Limb (tissue), 2 donors: ENCODE measurements at regions not wholly inside any gene's neighbourhood (a gene's known extent, or its start where the extent isn't known, plus 50 kb on each side); places are given as distances from the start of the nearest gene placed in this dataset.
"Not testable (repeated sequence)": the region's sequence is repeated elsewhere in the genome, so short reads cannot be mapped to it uniquely, and the experiment has no call there.

Experiments
- DNase-seq, 2 donors: peaks; one replicate each; pipeline ENCODE4 v3.0.0-alpha.2; 2016; ENCODE audit errors: extremely low spot score in 2 of 2

- no peak for DNase-seq
These were observed 148.5 kb upstream of the BEND6 start for GRCh38 chr6:56806368-56806767.

DNA sequence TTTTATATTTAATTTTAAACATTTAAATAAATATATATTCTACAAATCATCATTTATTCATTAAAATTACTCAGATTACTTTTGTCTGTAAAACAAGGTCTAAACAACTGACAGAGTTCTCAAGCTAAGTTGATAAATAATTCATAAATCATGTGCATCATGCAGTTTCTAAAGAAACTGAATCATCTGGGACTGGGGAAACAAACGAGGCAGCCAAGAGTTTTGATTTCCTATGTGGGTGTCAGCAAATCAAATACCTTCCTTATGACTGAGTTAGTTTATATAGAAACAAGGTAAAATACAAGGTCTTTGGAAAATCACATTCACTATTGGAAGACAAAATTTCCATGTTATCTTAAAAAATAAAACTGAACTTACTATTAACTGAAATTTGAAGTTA, 149.9 kb upstream of the BEND6 start:
- DNase-seq: no peak

DNA sequence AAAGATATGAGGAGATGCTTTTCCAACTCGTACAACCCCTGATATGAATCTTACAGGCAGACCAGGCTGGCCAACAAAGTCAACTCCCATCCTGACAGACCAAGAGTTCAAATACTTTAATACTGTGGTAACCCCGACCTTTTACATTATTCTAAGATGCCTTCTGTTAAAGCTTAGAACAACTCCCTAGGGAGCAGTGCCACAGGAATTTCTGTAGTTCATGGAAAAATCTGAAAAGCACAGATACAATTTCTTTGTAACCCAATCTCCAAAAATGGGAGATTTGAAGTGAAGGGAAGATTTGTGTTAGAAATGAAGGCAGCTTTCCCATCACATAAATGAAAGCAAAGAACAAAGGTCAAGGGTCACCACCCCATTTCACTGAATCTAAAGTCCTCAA, 151.3 kb upstream of the BEND6 start:
- no peak for DNase-seq

DNA sequence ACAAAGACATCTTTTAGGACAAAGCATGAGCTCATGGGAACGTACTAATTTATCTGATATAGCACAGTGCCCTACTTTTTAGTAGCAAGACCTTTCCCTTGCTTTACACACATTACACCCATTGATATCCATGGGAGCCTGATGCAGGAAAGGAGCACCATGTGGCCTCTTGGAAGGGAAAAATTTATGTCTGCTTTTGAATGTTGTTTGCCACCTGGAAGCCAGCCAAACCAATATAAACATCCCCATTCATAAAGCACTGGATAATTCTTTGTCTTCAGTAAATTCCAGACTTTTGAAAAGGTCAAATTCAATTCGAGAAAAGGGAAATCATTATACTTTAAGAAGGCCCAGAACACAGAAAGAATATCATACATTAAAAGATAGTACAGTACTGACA, 152.3 kb upstream of the BEND6 start:
- no peak for DNase-seq

GRCh38 chr6:56799989-56800388, 154.9 kb upstream of the BEND6 start:
- no peak for DNase-seq

- DNase-seq: no peak
These were observed 155.5 kb upstream of the DST start for GRCh38 chr6:56798163-56798562.

GRCh38 chr6:56796196-56796532, 153.5 kb upstream of the DST start:
- DNase-seq: no peak

GRCh38 chr6:56795466-56796195, 152.9 kb upstream of the DST start:
- no peak for DNase-seq

DNA sequence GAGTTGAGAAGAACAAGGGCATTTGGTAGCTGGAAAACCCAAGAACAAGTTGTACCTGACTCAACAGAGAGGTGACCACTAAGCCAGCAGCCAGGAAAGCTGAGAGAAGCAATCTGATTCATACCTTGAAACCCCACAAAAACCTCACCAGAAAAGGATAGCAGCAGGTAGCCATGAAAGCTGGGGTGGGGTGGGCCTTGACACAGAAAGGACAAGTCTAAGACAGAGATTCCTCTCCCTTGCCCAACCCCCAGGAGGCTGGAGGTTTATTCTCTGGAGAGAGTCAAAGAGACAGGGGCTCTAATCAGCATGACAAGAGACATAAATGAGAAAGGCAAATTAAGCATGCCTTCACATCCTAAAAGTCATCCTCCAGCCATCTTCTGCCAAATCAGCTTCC, 151.7 kb upstream of the DST start:
- DNase-seq: no peak

- DNase-seq: no peak
These were observed 151.2 kb upstream of the DST start for GRCh38 chr6:56793938-56794337.

- DNase-seq: no peak
These were observed 147.7 kb upstream of the DST start for GRCh38 chr6:56790414-56790813.

- no peak for DNase-seq
These were observed 147.2 kb upstream of the DST start for GRCh38 chr6:56789879-56790278.

DNA sequence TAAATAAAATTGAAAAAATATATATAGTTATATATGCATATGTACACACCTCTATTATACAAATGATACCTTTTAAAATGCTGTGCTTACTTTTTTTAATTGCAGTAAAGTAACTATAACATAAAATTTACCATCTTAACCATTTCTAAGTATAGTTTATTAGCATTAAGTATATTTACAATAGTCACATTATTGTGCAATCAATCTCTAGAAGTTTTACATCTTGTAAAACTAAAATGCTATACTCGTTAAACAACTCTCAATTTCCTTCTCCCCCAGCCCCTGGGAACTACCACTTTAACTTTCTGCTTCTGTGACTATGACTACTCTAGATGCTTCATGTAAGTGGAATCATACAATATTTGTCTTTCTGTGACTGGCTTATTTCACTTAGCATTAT, 146.7 kb upstream of the DST start:
- no peak for DNase-seq

DNA sequence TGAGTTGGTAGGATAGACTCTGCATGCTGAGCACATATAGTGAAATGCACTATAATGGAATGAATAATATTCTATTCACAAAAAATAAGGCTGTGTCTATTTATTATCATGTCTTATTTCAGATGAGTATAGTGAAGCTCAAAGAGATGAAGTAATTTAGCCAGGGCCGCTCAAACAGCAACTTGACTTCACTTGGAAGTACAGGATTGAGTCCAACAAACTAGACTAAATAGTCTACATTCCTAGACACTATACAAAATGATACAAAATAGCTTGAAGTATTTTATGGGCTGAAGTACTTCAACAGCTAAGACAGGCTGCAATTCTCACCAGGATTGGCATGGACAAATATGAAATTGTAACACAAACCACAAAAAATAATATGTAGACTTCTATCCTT, 144.5 kb upstream of the DST start:
- DNase-seq: no peak

DNA sequence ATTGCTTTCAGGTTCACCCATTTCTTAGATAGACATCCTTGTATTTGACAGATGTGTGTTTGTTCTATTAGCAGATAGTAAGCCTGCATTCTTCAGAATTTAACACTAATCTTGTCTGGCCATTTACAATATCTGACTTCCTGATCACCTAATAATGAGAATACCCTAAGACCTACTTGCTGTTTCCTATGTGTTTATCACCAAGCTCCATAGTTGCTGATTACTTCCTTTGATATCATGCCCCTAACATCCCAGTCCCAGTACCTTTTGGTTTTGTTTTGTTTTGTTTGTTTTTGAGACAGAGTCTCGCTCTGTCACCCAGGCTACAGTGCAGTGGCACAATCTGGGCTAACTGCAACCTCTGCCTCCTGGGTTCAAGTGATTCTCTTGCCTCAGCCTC, 143.6 kb upstream of the DST start:
- no peak for DNase-seq

DNA sequence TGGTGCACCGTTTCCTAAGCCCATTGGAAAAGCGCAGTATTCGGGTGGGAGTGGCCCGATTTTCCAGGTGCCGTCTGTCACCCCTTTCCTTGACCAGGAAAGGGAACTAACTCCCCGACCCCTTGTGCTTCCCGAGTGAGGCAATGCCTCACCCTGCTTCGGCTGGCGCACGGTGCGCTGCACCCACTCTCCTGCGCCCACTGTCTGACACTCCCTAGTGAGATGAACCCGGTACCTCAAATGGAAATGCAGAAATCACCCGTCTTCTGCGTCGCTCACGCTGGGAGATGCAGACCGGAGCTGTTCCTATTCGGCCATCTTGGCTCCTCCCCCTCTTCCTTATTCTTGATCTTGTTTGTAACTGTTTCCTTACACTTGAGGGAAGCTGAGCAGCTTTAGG, 142.8 kb upstream of the DST start:
- DNase-seq: not testable (repeated sequence)

GRCh38 chr6:56780109-56780508, 137.4 kb upstream of the DST start:
- not testable (repeated sequence) for DNase-seq

DNA sequence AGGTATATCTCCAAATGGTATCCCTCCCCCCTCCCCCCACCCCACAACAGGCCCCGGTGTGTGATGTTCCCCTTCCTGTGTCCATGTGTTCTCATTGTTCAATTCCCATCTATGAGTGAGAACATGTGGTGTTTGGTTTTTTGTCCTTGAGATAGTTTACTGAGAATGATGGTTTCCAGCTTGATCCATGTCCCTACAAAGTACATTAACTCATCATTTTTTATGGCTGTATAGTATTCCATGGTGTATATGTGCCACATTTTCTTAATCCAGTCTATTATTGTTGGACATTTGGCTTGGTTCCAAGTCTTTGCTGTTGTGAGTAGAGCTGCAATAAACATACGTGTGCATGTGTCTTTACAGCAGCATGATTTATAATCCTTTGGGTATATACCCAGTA, 135.8 kb upstream of the DST start:
- not testable (repeated sequence) for DNase-seq

- no peak for DNase-seq
These were observed 132.9 kb upstream of the DST start for GRCh38 chr6:56775498-56776166.

DNA sequence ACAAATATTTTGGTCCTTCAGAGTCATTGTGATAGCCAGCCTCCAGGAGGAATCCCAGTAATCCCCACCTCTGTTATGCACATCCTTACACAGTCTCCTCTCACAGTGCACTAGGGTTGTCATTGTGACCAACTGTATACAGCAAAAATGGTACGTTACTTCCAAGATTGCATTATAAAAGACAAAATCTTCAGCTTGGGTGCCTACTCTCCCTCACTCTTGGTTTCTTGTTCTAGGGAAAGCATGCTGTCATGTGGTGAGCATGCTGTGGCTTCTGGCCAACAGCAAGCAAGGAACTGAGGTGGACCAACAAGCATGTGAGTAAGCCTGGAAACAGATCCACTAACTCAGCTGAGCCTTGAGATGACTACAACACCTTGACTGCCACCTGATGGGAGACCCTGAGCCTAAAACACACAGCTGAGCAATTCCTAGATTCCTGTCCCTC, 130.1 kb upstream of the DST start:
- DNase-seq: no peak

GRCh38 chr6:56771929-56772607, 129.4 kb upstream of the DST start:
- no peak for DNase-seq

DNA sequence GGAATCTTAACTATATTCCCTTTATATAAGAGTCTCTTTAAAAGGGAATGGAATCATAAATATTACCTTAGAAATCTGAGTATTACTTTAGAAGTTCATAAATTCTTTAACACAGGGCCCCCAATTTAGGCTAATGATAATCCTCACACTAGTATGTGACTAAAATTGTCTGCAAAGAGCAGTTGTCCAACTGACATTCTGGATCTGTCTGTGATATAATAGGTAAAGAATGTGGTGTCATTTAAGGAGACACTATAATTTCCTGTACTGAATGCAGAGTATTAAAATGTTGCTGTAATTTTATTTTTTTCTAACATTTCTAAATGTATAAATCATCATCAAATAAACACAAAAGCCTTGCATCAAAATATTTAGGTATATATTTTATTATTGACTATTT, 128.5 kb upstream of the DST start:
- DNase-seq: no peak

DNA sequence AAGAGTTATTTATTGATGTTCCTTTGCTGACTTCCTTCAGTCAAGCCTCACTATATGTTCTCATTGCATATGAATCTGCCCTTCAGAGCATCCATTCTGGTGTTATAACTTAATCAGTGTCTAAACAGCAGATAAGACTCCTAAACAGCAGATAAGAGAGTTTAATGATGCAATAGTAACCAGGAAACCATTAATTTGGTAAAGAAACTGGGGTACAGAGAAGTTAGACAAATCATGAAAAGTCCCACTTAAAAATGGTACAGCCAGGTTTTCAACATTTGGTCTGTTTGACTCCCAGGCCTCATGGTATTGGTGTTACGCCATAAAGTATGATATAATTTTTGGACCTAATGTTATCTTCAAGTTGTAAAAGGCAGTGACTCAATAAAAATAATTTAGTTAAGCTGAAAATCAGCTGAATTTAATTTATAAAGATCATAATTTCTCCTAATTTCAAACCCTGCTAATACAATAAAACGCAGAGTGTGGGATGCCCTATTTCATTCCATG, 127.4 kb upstream of the DST start:
- no peak for DNase-seq
